Thyroid gland (tissue), 4 donors: ENCODE measurements at regions not wholly inside any gene's neighbourhood (a gene's known extent, or its start where the extent isn't known, plus 50 kb on each side); places are given as distances from the start of the nearest gene placed in this dataset.

Experiments
- CTCF ChIP-seq, 6 experiments: fragments of 200-600 bp in 3 of 6; fragments of 450-650 bp in 3 of 6; sonication (generic) in 3 of 6; IDR thresholded peaks; one replicate each; pipeline ENCODE4 v1.5.1; 2016 to 2019; ENCODE audit warnings: antibody characterized with exemption in 6 of 6, mild to moderate bottlenecking in 2 of 6, inconsistent platforms in 1 of 6, moderate library complexity in 1 of 6
- POLR2A ChIP-seq, 2 donors: fragments of 450-650 bp; IDR thresholded peaks; one replicate each; pipeline ENCODE4 v1.6.1; 2017; ENCODE audit warnings: antibody characterized with exemption in 2 of 2, mild to moderate bottlenecking in 2 of 2, moderate library complexity in 1 of 2

GRCh38 chr13:86810361-86810760 is 860.8 kb upstream of the SLITRK5 start:
- TF ChIP-seq CTCF (IDR thresholded peaks at IDR 0.05) (no peak), POLR2A (IDR thresholded peaks at IDR 0.05) (no peak)
